Stimulated activated CD8-positive, alpha-beta memory T cell treated with anti-CD3 and anti-CD28 coated beads, Interleukin-15, amount 100 ng/mL, for 48 hours (primary cell): ENCODE measurements at regions not wholly inside any gene's neighbourhood (a gene's known extent, or its start where the extent isn't known, plus 50 kb on each side); places are given as distances from the start of the nearest gene placed in this dataset.
"Not testable (repeated sequence)": the region's sequence is repeated elsewhere in the genome, so short reads cannot be mapped to it uniquely, and the experiment has no call there.

ENCODE experiments used
- DNase-seq, 2 donors: peaks; one replicate each; pipeline ENCODE4 v3.0.0-alpha.2; 2020; ENCODE audit warnings: low read depth in 2 of 2

- not testable (repeated sequence) for DNase-seq
These were observed 824.7 kb downstream of the LRRTM4 start for GRCh38 chr2:76697439-76697838.

GRCh38 chr2:76692908-76693307 lies 829.3 kb downstream of the LRRTM4 start:
- DNase-seq: no peak

- no peak for DNase-seq
These were observed 833.4 kb downstream of the LRRTM4 start for GRCh38 chr2:76688732-76689131.

- no peak for DNase-seq
These were observed 834.3 kb downstream of the LRRTM4 start for GRCh38 chr2:76687923-76688322.

GRCh38 chr2:76684756-76685155 lies 837.4 kb downstream of the LRRTM4 start:
- no peak for DNase-seq

GRCh38 chr2:76679025-76679396 lies 843.2 kb downstream of the LRRTM4 start:
- no peak for DNase-seq

- no peak for DNase-seq
These were observed 843.7 kb downstream of the LRRTM4 start for GRCh38 chr2:76678383-76679024.

GRCh38 chr2:76675212-76675611 lies 847.0 kb downstream of the LRRTM4 start:
- no peak for DNase-seq

- no peak for DNase-seq
These were observed 849.4 kb downstream of the LRRTM4 start for GRCh38 chr2:76672798-76673197.

GRCh38 chr2:76669966-76670465 lies 852.2 kb downstream of the LRRTM4 start:
- DNase-seq: no peak

GRCh38 chr2:76668279-76668678 lies 853.9 kb downstream of the LRRTM4 start:
- no peak for DNase-seq

GRCh38 chr2:76667821-76668271 lies 854.3 kb downstream of the LRRTM4 start:
- no peak for DNase-seq

GRCh38 chr2:76642129-76642528 lies 880.0 kb downstream of the LRRTM4 start:
- DNase-seq: no peak

GRCh38 chr2:76641506-76641905 lies 880.7 kb downstream of the LRRTM4 start:
- DNase-seq: no peak

GRCh38 chr2:76640905-76641304 lies 881.3 kb downstream of the LRRTM4 start:
- DNase-seq: no peak

- no peak for DNase-seq
These were observed 883.0 kb downstream of the LRRTM4 start for GRCh38 chr2:76639171-76639680.

GRCh38 chr2:76633276-76633921 lies 888.8 kb downstream of the LRRTM4 start:
- DNase-seq: no peak

- DNase-seq: no peak
These were observed 897.1 kb downstream of the LRRTM4 start for GRCh38 chr2:76625101-76625500.

GRCh38 chr2:76613330-76613729 lies 902.6 kb upstream of the GCFC2 start:
- DNase-seq: no peak

GRCh38 chr2:76612764-76613163 lies 902.0 kb upstream of the GCFC2 start:
- no peak for DNase-seq

- DNase-seq: no peak
These were observed 899.7 kb upstream of the GCFC2 start for GRCh38 chr2:76610451-76610850.

- DNase-seq: no peak
These were observed 889.1 kb upstream of the GCFC2 start for GRCh38 chr2:76599732-76600368.

- DNase-seq: no peak
These were observed 873.8 kb upstream of the GCFC2 start for GRCh38 chr2:76584474-76584873.
